HG02763 (cell line): ENCODE measurements at regions not wholly inside any gene's neighbourhood (a gene's known extent, or its start where the extent isn't known, plus 50 kb on each side); places are given as distances from the start of the nearest gene placed in this dataset.
"Not testable (repeated sequence)": the region's sequence is repeated elsewhere in the genome, so short reads cannot be mapped to it uniquely, and the experiment has no call there.

Experiments
- ATAC-seq: cut with Tn5 transposase; IDR thresholded peaks from one replicate; pipeline ENCODE4 v1.9.1; 2021; ENCODE audit warnings: mild to moderate bottlenecking, moderate library complexity; ENCODE audit not compliant: unreplicated experiment

- no peak for ATAC-seq
Measured at GRCh38 chr2:201568217-201568820, 75.0 kb downstream of the TMEM237 start.

GRCh38 chr2:201559067-201559710, 84.1 kb downstream of the TMEM237 start:
- ATAC-seq, result no peak

GRCh38 chr2:201558665-201559064, 84.6 kb downstream of the TMEM237 start:
- no peak for ATAC-seq

GRCh38 chr2:201558232-201558631, 85.1 kb downstream of the TMEM237 start:
- no peak for ATAC-seq

DNA sequence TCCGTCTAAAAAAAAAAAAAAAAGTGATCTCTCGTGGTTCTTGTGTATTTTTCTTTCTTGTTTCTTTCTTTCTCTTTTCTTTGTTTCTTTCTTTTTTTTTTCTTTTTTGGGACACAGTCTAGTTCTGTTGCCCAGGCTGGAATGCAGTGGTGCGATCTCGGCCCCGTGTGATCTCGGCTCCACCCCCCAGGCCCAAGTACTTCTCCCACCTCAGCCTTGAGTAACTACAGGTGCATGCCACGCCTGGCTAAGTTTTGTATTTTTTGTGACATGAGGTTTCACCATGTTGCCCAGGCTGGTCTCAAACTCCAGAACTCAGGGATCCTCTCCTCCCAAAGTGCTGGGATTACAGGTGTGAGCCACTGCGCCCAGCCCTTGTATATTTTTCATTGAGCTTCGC, 91.4 kb downstream of the TMEM237 start:
- no peak for ATAC-seq

GRCh38 chr2:201546576-201546975, 95.0 kb downstream of the STRADB start:
- ATAC-seq, result no peak

DNA sequence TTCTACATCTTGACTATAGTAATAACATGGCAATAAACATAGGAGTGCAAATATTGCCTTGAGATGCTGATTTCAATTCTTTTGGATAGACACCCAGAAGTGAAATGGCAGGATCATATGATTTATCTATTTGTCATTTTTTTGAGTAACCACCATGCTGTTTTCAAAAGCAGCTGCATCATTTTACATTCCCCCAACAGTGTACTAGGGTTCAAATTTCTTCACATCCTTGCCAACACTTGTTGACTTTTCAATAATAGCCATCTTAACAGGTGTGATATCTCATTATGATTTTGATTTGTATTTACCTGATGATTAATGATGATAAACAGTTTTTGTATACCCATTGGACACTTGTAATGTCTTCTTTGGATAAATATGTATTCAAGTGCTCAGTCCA, 90.8 kb downstream of the STRADB start:
- no peak for ATAC-seq

- ATAC-seq, result not testable (repeated sequence)
Measured at GRCh38 chr2:201539271-201539670, 87.7 kb downstream of the STRADB start.

GRCh38 chr2:201538025-201538424, 86.5 kb downstream of the STRADB start:
- ATAC-seq, result no peak

DNA sequence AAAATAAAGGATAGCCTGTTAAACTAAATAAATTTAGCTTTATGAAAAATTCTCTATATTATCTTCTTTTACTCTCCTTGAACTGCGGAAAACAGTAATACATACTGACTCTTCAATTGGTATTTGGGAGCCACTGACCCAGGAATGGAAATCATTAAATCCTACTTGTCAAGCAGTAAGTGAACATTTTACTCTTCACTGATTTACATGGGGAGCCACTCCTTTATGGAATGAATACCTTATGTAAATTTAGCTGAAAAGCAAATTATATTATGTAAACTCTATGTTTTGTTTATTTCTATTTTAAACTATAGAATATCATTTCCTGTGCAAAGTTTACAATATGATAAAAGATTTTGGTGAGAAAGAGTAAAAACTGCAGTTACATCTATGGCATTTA, 85.2 kb downstream of the STRADB start:
- no peak for ATAC-seq

- no peak for ATAC-seq
Measured at GRCh38 chr2:201536046-201536445, 84.5 kb downstream of the STRADB start.

DNA sequence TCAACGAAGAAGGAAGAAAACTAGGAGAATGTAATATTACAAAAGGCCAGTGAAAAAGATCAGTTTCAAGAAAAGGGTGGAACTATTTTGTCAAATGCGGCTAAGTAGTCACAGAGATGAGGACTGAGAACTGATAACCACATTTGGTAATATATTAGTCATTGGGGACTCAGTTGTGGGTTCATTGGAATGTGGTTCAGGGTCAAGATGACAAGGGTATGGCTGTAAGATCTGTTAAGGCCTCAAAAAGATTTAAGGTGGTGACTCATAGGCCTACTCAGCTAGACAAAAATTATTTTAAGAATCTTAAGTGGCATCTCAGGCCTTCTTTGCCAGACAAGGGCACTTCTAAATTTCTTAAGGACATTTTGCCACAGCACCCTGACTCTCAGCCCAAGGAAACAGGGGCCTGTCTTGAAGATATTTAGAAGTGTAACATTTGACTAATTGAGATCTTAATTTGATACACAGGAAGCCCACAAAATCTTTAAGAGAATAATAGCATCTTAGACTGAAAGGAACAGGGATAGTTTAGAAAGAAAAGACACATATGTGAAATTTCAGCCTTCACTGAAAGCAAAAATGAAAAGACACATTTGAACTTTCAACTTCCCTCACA, 81.3 kb downstream of the STRADB start:
- peak; percentile 87 for ATAC-seq
